ENCODE measurements at regions not wholly inside any gene's neighbourhood (a gene's known extent, or its start where the extent isn't known, plus 50 kb on each side); places are given as distances from the start of the nearest gene placed in this dataset.
A peak's percentile ranks its signal among the peaks of the same experiment; 100 is the strongest.
"Not testable (repeated sequence)": the region's sequence is repeated elsewhere in the genome, so short reads cannot be mapped to it uniquely, and the experiment has no call there.

- no peak for DNase-seq (ENCODE audit: low read depth)
Measured at GRCh38 chr12:76177821-76178220, 93.3 kb upstream of the NAP1L1 start.

GRCh38 chr12:76176940-76177339, 92.5 kb upstream of the NAP1L1 start:
- no peak for DNase-seq (ENCODE audit: low read depth)

- DNase-seq (ENCODE audit: low read depth), result not testable (repeated sequence)
Measured at GRCh38 chr12:76175946-76176345, 91.5 kb upstream of the NAP1L1 start.

- no peak for DNase-seq (ENCODE audit: low read depth)
Measured at GRCh38 chr12:76173756-76174155, 89.3 kb upstream of the NAP1L1 start.

- DNase-seq (ENCODE audit: low read depth), result peak; percentile 78
Measured at GRCh38 chr12:76158518-76159321, 74.2 kb upstream of the NAP1L1 start.

GRCh38 chr12:76156726-76157125, 72.2 kb upstream of the NAP1L1 start:
- no peak for DNase-seq (ENCODE audit: low read depth)

GRCh38 chr12:76156314-76156713, 71.8 kb upstream of the NAP1L1 start:
- DNase-seq (ENCODE audit: low read depth), result no peak

- no peak for DNase-seq (ENCODE audit: low read depth)
Measured at GRCh38 chr12:76155157-76155670, 70.7 kb upstream of the NAP1L1 start.

- no peak for DNase-seq (ENCODE audit: low read depth)
Measured at GRCh38 chr12:76153616-76154015, 69.1 kb upstream of the NAP1L1 start.

- no peak for DNase-seq (ENCODE audit: low read depth)
Measured at GRCh38 chr12:76152181-76152807, 67.8 kb upstream of the NAP1L1 start.

- no peak for DNase-seq (ENCODE audit: low read depth)
Measured at GRCh38 chr12:76144245-76144549, 59.7 kb upstream of the NAP1L1 start.

- no peak for DNase-seq (ENCODE audit: low read depth)
Measured at GRCh38 chr12:76143343-76144244, 59.1 kb upstream of the NAP1L1 start.

GRCh38 chr12:76142305-76142704, 57.8 kb upstream of the NAP1L1 start:
- DNase-seq (ENCODE audit: low read depth), result no peak

GRCh38 chr12:76138656-76139055, 54.2 kb upstream of the NAP1L1 start:
- DNase-seq (ENCODE audit: low read depth), result no peak

GRCh38 chr12:76137606-76138005, 53.1 kb upstream of the NAP1L1 start:
- DNase-seq (ENCODE audit: low read depth), result no peak

- no peak for DNase-seq (ENCODE audit: low read depth)
Measured at GRCh38 chr12:76135456-76135855, 51.0 kb upstream of the NAP1L1 start.
